ENCODE measurements at regions not wholly inside any gene's neighbourhood (a gene's known extent, or its start where the extent isn't known, plus 50 kb on each side); places are given as distances from the start of the nearest gene placed in this dataset.
A peak's percentile ranks its signal among the peaks of the same experiment; 100 is the strongest.

GRCh38 chr1:232192781-232193450 lies 437.0 kb downstream of the SIPA1L2 start:
- no peak overlapping the region for H2BK15ac ChIP-seq (ENCODE audit: low read depth, low read length)
- H4K8ac ChIP-seq (ENCODE audit: low read depth in 2 of 2, low read length in 2 of 2): no peak overlapping the region
- BruUV-seq (replicated peaks): no TSS peak
- H3K18ac ChIP-seq (ENCODE audit: low read depth, low read length): no peak overlapping the region
- no peak overlapping the region for H3K14ac ChIP-seq (replicated peaks; ENCODE audit: low read depth, low read length)
- H4K91ac ChIP-seq (ENCODE audit: insufficient read depth, low read depth, low read length): no peak overlapping the region
- peak; percentile 56; the same call in 1 of the 2 replicates for ATAC-seq (ENCODE audit: low read depth)
- no CpG with 5 or more reads among the region's 3 CpGs for WGBS, 2 experiments (ENCODE audit: extremely low coverage in 2 of 2, insufficient read length in 1 of 2)
- H2AFZ ChIP-seq (replicated peaks; ENCODE audit: low read length, poor library complexity): no peak overlapping the region
- no peak overlapping the region for H3K27ac ChIP-seq (ENCODE audit: insufficient read depth, low read length)
- no peak overlapping the region for H3K4ac ChIP-seq (ENCODE audit: low read depth, low read length)
- H3K9ac ChIP-seq (ENCODE audit: low read depth, low read length): no peak overlapping the region
- no peaks in the 10 kb centered on the region for H3K79me1 ChIP-seq (ENCODE audit: low read depth in 1 of 2, low read length in 2 of 2)
- H2AK5ac ChIP-seq (ENCODE audit: low read depth, low read length): no peak overlapping the region
- no peak overlapping the region for H3K56ac ChIP-seq (ENCODE audit: extremely low read depth, insufficient read depth, low read length)
- no peak overlapping the region for H2BK5ac ChIP-seq (ENCODE audit: low read depth, low read length, poor library complexity, severe bottlenecking)
- H3K27me3 ChIP-seq (ENCODE audit: control insufficient read depth, insufficient read depth, low read length): no peaks in the 10 kb centered on the region; the same call in 1 of the 2 replicates
- ChIA-PET CTCF (no interaction called here), POLR2A (ENCODE audit: unreplicated experiment) (no interaction called here)
- no peaks in the 10 kb centered on the region for H3K9me1 ChIP-seq (ENCODE audit: insufficient read depth, low read length)
- dilution Hi-C loops (cut with HindIII; ENCODE audit: low sequenced_read_pairs, unreplicated experiment): no loop called here
- H3K23ac ChIP-seq (ENCODE audit: low read depth, low read length): no peak overlapping the region
- intact Hi-C loops (cut with micrococcal nuclease): no loop called here
- DNase-seq: peak; percentile 17
- no peak overlapping the region for H3K4me2 ChIP-seq (ENCODE audit: low read depth, low read length)
- no peaks in the 10 kb centered on the region for H4K20me1 ChIP-seq (ENCODE audit: insufficient read depth, low read length)
- H2BK20ac ChIP-seq (ENCODE audit: low read depth, low read length): no peak overlapping the region
- no peaks in the 10 kb centered on the region for H3K4me1 ChIP-seq (ENCODE audit: control insufficient read depth, insufficient read depth, low read length)
- no peaks in the 10 kb centered on the region for H3K36me3 ChIP-seq (ENCODE audit: control insufficient read depth, insufficient read depth, low read length)
- H2AK9ac ChIP-seq (replicated peaks; ENCODE audit: low read depth, low read length, poor library complexity): no peak overlapping the region
- H2BK120ac ChIP-seq (ENCODE audit: low read depth, low read length): no peak overlapping the region
- no peaks in the 10 kb centered on the region for H3K9me3 ChIP-seq (ENCODE audit: control insufficient read depth, insufficient read depth, low read length)
- in situ Hi-C loops (cut with MboI; ENCODE audit: low sequenced_read_pairs): no loop called here
- no peak overlapping the region for H4K5ac ChIP-seq (ENCODE audit: low read depth, low read length)
- TF ChIP-seq BHLHE40 (IDR thresholded peaks at IDR 0.05; ENCODE audit: low read depth, low read length): no peak
- no peak for TF ChIP-seq MXI1 (IDR thresholded peaks at IDR 0.05; ENCODE audit: borderline replicate concordance, low read depth, low read length)
- TF ChIP-seq ELK1 (IDR thresholded peaks at IDR 0.05; ENCODE audit: borderline replicate concordance, low read depth, low read length): no peak
- no peak for TF ChIP-seq POLR2A (IDR thresholded peaks at IDR 0.05; ENCODE audit: low read depth, low read length)
- no peak for TF ChIP-seq CHD1 (IDR thresholded peaks at IDR 0.05; ENCODE audit: low read depth, low read length)
- no peak overlapping the region for H3K4me3 ChIP-seq (ENCODE audit: insufficient read depth, low read depth, low read length)

Data from IMR-90 (cell line).